NCI-H2107 treated with DMSO at 0.1 percent for 48 hours (cell line): ENCODE measurements at regions not wholly inside any gene's neighbourhood (a gene's known extent, or its start where the extent isn't known, plus 50 kb on each side); places are given as distances from the start of the nearest gene placed in this dataset.
"Not testable (repeated sequence)": the region's sequence is repeated elsewhere in the genome, so short reads cannot be mapped to it uniquely, and the experiment has no call there.

Experiments
- DNase-seq: peaks from one replicate; lab custom pipeline; 2025; ENCODE audit not compliant: unreplicated experiment; lab: John Stamatoyannopoulos, UW

GRCh38 chr4:66750273-66750672 is 795.0 kb downstream of the CENPC start:
- DNase-seq = no peak

- DNase-seq = not testable (repeated sequence)
Observed at GRCh38 chr4:66746918-66747317, 798.4 kb downstream of the CENPC start.

- DNase-seq = no peak
Observed at GRCh38 chr4:66741081-66741480, 804.2 kb downstream of the CENPC start.

GRCh38 chr4:66736606-66737005 is 808.7 kb downstream of the CENPC start:
- DNase-seq = peak; percentile 61

DNA sequence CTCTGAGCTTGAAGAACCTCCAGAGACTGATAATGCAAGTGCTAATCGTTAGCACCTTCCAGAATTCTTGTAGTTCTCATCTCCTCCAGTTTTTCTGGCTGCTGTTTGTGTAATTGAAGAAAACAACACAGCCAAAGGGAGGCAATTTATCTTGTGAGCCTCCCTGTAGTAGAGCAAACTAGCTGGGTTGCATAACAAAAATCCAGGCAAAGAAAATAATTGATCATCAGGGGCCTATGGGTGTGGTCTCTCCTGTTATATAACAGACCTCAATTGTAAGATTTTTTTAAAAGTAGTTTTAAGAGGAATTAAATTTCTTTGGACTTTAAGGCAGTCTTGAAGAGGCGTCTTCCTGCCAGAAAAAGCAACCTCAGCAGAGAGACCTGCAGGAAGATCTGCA is 817.0 kb downstream of the CENPC start:
- DNase-seq = no peak

DNA sequence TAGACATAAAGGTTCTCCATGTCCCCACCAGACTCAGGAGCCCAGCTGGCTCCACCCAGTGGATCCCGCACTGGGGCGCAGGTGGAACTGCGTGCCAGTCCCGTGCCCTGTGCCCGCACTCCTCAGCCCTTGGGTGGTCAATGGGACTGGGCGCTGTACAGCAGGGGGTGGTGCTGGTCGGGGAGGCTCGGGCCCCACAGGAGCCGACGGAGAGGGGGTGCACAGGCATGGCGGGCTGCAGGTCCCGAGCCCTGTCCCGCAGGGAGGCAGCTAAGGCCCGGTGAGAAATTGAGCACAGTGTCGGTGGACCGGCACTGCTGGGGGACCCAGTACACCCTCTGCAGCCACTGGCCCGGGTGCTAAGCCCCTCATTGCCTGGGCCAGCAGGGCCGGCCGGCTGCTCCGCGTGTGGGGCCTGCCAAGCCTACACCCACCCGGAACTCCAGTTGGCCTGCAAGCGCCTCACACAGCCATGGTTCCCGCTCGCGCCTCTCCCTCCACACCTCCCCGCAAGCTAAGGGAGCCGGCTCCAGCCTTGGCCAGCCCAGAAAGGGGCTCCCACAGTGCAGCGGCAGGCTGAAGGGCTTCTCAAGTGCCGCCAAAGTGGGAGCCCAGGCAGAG is 832.9 kb downstream of the CENPC start:
- DNase-seq = not testable (repeated sequence)

GRCh38 chr4:66704243-66704642 is 841.1 kb downstream of the CENPC start:
- DNase-seq = no peak

DNA sequence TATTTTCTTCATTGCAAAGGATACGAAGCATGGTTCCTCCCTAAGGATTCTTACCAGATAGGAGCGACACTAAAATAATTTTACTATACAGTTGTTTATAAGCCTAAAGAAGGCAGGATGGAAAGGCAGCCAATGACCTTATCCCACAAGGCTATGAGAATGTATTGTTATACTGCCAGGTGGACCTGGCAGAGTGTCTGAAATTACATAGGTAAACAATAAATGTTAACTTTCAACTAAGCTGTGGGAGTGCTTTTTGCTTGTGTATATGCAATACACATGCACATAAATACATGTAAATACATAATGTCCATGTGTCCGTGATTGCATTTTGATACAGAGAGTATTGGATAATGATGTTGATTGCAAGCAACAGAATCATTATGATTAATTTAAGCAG is 850.6 kb downstream of the CENPC start:
- DNase-seq = no peak

- no peak for DNase-seq
Observed at GRCh38 chr4:66693694-66694093, 851.6 kb downstream of the CENPC start.

DNA sequence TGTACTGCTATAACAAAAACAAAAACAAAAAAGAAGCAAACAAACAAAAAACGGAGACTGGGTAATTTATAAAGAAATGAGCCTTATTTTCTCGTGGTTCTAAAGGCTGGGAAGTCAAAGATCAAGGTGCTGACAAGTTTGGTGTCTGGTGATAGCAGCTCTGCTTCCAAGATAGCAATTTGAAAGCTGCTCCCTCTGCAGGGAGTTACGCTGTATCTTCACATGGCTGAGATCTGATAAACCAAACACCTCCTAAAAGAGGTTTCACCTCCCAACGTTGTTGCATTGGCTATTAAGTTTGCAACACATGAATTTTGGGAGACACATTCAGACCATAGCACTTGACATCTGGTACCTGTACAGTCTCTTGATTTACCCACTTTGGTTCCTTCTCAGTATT is 854.2 kb downstream of the CENPC start:
- no peak for DNase-seq

- DNase-seq = peak; percentile 42
Observed at GRCh38 chr4:66688674-66689073, 856.6 kb downstream of the CENPC start.

DNA sequence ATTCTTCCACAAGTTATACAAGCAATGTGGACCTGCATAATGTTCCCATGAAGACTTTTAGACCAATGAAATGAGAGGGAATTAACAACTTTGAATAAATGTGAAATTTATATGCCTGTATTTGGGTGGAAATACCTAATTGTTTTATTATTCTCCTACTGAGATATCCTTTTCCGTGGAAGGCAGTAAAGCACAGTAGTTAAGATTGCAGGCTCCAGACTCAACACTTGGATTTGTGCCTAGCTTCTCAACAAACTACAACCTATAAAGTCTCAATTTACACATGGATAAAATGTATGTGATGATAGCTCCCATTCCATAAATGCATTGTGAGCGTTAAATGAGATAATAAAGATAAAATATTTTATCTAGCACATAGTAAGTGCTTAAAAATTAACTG is 857.8 kb downstream of the CENPC start:
- no peak for DNase-seq

- no peak for DNase-seq
Observed at GRCh38 chr4:66681962-66682361, 863.3 kb downstream of the CENPC start.

DNA sequence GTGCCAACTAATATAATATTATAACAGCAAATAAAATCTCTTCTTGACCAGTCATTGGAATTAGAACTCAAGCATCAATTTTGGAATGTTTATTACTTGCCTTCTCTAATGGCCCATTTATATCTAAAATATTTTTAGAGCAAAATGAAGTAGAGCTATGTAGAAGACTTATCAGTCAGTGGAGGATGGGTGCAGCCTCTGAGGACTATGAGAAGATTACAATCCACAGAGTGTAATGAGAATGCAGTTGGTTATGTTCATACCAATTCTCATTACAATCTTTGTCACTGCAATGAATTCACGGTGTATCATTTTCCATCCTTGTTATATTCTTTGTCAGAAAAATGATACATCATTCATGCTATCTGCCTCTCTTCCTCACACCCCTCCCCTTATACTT is 878.1 kb downstream of the CENPC start:
- no peak for DNase-seq

DNA sequence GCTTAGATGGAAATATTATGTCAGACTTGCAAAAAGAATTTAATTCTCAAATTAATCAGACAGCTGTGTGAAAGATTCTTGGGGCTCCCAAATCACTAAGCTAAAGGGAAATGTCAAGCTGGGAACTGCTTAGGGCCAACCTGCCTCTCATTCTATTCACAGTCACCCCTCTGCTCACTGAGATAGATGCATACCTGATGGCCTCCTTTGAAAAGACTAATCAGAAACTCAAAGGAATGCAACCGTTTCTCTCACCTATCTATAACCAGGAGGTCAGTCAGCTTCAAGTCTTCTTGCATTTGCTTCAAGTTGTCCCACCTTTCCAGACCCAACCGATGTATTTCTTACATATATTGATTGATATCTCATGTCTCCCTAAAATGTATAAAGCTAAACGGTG is 882.7 kb downstream of the CENPC start:
- DNase-seq = no peak

DNA sequence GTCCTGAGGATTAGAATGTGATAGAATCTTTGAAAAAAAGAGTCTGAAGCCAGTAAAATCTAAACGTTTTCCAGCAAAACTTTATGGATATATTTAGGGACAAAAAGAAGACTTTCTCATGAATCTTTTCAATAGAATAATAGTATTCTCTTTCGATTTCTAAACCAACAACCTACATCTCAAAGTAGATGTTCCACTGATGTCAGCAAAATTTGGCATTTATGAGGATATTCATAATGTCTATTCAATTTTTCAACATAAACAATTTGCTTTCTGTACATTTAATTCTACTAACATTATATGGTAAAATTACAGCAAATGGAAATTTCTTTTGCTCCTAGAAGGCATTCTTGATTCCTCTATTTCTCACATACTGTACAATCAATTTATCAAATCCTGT is 886.5 kb downstream of the CENPC start:
- DNase-seq = no peak

DNA sequence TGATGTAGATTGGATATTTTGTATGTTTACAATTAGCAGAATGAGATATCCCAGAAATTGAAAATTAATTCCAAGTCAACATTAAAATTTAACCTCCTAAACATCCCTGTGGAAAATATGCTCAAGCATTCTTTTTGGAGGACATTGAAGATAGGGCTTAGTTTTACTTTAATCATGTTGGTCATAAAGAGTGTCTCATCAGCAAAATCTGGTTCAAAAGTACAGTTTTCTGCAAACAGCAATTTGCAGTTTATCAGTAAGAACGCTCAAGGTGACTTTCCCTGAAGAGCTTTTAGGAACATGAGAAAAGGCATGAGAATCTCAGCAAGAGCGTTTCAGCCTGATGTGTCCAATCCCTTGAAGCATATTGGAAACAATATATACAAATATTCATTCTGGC is 889.8 kb downstream of the CENPC start:
- no peak for DNase-seq

GRCh38 chr4:66653937-66654336 is 891.4 kb downstream of the CENPC start:
- DNase-seq = no peak

- no peak for DNase-seq
Observed at GRCh38 chr4:66649236-66649635, 896.1 kb downstream of the CENPC start.

DNA sequence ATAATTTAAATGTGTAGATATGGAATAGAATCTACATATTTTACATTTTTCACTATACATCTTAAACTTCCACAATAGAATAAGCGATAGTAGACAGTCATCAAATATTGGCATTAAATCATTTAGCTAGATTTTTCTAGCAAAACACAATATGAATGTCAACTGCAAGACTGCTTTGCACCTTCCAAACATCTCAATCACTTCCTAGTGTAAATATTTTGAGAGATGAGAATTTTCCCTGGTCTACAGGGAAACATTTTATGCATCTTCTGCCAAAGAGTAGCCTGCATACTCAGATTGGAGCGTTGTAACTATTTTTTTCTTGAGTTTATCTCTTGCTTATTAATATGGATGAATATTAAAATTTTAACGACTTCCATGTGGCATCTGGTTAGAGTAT is 897.4 kb downstream of the CENPC start:
- DNase-seq = no peak

DNA sequence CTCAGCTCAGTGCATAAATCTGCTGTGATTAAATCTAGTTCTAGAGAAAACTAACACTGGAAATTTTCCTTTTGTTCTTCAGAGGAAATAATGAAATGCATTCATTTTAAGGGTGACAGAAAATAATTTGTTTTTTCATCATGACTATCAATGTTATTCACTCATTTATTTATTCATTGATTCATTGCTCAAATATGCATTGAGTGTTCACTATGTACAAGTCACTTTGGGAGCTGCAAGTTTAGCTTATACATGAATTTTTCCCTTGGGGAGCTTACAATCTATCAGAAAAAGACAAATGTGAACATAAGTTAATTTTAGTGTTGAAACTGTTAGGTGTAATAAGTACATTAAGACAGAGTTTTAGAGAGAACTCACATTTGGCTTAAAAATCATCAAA is 897.8 kb downstream of the CENPC start:
- no peak for DNase-seq

DNA sequence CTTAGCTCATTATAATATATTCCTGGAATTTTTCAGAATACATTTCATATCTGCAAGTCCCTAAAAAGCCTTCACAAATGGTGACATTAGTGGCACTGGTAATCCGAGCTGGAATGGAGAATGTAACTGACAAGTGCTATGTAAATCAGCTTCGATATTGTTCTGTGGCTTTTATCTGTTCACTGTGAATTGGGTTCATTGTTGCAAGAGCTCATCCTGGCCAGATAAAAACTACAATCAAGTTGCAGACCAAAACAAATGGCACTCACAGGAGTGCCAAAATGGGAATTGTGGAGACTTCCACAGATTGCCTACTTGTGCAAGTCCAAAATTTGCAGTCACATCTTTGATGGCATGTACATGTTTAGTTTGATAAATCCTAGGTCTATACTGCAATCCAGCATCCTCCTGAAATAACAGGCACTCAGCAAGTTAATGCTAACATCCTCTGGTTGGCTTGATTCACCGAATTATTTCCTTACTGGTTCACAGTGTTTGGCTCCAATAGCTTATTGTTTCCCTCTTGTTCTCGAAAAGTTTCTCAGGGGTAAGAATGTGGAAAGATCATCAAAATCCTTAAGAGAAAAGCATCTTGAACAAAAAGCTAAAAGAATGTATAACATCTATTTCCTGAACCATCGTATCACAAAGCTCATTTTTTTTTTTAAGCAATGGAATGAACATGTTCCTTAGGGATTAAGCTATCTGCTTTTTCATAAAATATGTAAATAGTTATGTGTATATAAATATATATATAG is 904.9 kb downstream of the CENPC start:
- no peak for DNase-seq

DNA sequence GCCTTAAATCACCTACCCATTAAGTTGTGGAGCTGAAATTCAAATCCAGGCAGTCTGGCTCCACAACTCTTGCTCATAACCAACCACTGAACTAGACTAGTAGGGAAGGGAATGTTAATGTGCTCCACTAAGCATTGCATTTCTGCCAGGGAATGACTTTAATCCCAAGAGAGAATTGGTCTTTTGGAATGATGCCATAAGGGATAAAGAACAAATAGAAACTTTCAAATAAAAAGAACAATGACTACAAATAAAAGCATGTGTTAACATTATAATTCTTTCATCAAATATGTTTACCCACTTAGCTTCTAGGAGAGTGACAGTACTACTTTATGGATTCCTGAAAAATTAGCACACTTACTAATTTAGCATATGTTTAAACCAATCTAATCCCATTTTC is 905.9 kb downstream of the CENPC start:
- peak; percentile 15 for DNase-seq
